ENCODE measurements at regions not wholly inside any gene's neighbourhood (a gene's known extent, or its start where the extent isn't known, plus 50 kb on each side); places are given as distances from the start of the nearest gene placed in this dataset.

DNA sequence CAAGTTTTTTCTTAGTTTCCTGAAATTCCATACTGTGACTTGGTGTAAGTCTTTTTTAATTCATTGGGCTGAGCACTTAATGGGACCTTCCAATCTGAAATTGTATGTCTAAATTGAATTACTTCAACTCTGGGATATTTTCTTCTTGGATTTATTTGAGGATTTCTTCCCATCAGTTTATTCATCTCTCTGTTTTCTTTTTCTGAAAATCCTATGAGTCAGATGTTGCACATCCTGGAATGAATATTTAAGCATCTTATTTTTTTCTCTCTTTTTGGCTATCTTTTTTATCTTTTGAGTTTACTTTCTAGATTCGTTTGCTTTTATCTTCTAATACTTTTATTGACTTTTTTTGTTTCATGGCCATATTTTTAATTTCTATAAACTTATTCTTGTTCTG lies 55.4 kb upstream of the ACYP2 start:
- Histone ChIP-seq H3K36me3 (replicated peaks; ENCODE audit: insufficient read depth, low read depth) (no peaks in the 10 kb centered on the region), H3K27ac (no peak overlapping the region), H3K79me2 (no peaks in the 10 kb centered on the region), H2AFZ (no peak overlapping the region), H3K9me3 (ENCODE audit: low read depth) (no peaks in the 10 kb centered on the region), H3K27me3 (no peaks in the 10 kb centered on the region), H3K9me2 (replicated peaks; ENCODE audit: insufficient read depth) (no peaks in the 10 kb centered on the region), H3K4me2 (no peak overlapping the region), H3K4me3 (no peak overlapping the region), H3K4me1 (ENCODE audit: insufficient read depth) (no peaks in the 10 kb centered on the region), H4K20me1 (ENCODE audit: insufficient read depth, poor library complexity, severe bottlenecking) (no peaks in the 10 kb centered on the region)
- no peak for DNase-seq (ENCODE audit: low spot score)
- TF ChIP-seq EZH2phosphoT487 (IDR thresholded peaks at IDR 0.05; ENCODE audit: low read depth, severe bottlenecking, unreplicated experiment), result no peak
- TF ChIP-seq, protein P1, sequence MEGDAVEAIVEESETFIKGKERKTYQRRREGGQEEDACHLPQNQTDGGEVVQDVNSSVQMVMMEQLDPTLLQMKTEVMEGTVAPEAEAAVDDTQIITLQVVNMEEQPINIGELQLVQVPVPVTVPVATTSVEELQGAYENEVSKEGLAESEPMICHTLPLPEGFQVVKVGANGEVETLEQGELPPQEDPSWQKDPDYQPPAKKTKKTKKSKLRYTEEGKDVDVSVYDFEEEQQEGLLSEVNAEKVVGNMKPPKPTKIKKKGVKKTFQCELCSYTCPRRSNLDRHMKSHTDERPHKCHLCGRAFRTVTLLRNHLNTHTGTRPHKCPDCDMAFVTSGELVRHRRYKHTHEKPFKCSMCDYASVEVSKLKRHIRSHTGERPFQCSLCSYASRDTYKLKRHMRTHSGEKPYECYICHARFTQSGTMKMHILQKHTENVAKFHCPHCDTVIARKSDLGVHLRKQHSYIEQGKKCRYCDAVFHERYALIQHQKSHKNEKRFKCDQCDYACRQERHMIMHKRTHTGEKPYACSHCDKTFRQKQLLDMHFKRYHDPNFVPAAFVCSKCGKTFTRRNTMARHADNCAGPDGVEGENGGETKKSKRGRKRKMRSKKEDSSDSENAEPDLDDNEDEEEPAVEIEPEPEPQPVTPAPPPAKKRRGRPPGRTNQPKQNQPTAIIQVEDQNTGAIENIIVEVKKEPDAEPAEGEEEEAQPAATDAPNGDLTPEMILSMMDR (IDR thresholded peaks at IDR 0.05; ENCODE audit: poor library complexity), result no peak
- TF ChIP-seq EZH2 (IDR thresholded peaks at IDR 0.05; ENCODE audit: borderline replicate concordance), result no peak
- 89% methylated on average over 1 of the region's 1 CpG for WGBS (ENCODE audit: low lambda C conversion rate, missing lambda C conversion rate)

- H2AFZ ChIP-seq, result no peak overlapping the region
Measured at GRCh38 chr2:54059504-54059903, 55.9 kb upstream of the ACYP2 start.

DNA sequence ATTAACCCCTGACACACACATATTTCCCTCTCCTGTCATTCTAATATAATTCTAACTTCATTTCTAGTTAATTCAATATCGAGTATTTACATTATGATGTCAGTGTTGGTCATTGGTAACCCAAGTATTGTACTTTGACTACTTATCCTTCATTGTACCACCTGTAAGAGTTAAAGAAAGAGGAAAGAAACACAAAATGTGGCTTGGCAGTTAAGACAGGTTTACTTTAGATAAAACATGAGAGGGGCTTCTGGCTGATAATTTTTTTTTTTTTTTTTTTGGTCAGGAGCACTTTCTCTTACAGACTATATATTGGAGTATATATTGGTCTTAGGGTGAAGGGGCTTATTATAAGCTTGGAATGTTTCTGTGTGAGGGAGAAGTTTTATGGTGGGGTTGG lies 57.0 kb upstream of the ACYP2 start:
- Histone ChIP-seq H4K20me1 (ENCODE audit: insufficient read depth, poor library complexity, severe bottlenecking) (no peaks in the 10 kb centered on the region), H3K4me1 (ENCODE audit: insufficient read depth) (no peaks in the 10 kb centered on the region), H3K27me3 (no peaks in the 10 kb centered on the region), H3K4me2 (no peak overlapping the region), H3K36me3 (replicated peaks; ENCODE audit: insufficient read depth, low read depth) (no peaks in the 10 kb centered on the region), H3K9me3 (ENCODE audit: low read depth) (no peaks in the 10 kb centered on the region), H3K27ac (no peak overlapping the region), H3K4me3 (no peak overlapping the region), H3K9me2 (replicated peaks; ENCODE audit: insufficient read depth) (no peaks in the 10 kb centered on the region), H2AFZ (no peak overlapping the region), H3K79me2 (no peaks in the 10 kb centered on the region)
- TF ChIP-seq EZH2phosphoT487 (IDR thresholded peaks at IDR 0.05; ENCODE audit: low read depth, severe bottlenecking, unreplicated experiment) (no peak), EZH2 (IDR thresholded peaks at IDR 0.05; ENCODE audit: borderline replicate concordance) (no peak)
- TF ChIP-seq, protein P1 (IDR thresholded peaks at IDR 0.05; ENCODE audit: poor library complexity), result no peak
- no peak for DNase-seq (ENCODE audit: low spot score)
- 97% methylated on average over 1 of the region's 1 CpG for WGBS (ENCODE audit: low lambda C conversion rate, missing lambda C conversion rate)

More at GRCh38 chr2:54059504-54059903, 55.9 kb upstream of the ACYP2 start:
- TF ChIP-seq EZH2phosphoT487 (IDR thresholded peaks at IDR 0.05; ENCODE audit: low read depth, severe bottlenecking, unreplicated experiment), result no peak
- TF ChIP-seq, protein P1 (IDR thresholded peaks at IDR 0.05; ENCODE audit: poor library complexity), result no peak
- no peak for TF ChIP-seq EZH2 (IDR thresholded peaks at IDR 0.05; ENCODE audit: borderline replicate concordance)
- Histone ChIP-seq H3K36me3 (replicated peaks; ENCODE audit: insufficient read depth, low read depth) (no peaks in the 10 kb centered on the region), H3K9me3 (ENCODE audit: low read depth) (no peaks in the 10 kb centered on the region), H3K9me2 (replicated peaks; ENCODE audit: insufficient read depth) (no peaks in the 10 kb centered on the region), H3K27ac (no peak overlapping the region), H3K4me1 (ENCODE audit: insufficient read depth) (no peaks in the 10 kb centered on the region), H3K4me3 (no peak overlapping the region), H3K4me2 (no peak overlapping the region), H4K20me1 (ENCODE audit: insufficient read depth, poor library complexity, severe bottlenecking) (no peaks in the 10 kb centered on the region), H3K27me3 (no peaks in the 10 kb centered on the region), H3K79me2 (no peaks in the 10 kb centered on the region)
- 100% methylated on average over 3 of the region's 3 CpGs for WGBS (ENCODE audit: low lambda C conversion rate, missing lambda C conversion rate)
- DNase-seq (ENCODE audit: low spot score), result no peak

DNA sequence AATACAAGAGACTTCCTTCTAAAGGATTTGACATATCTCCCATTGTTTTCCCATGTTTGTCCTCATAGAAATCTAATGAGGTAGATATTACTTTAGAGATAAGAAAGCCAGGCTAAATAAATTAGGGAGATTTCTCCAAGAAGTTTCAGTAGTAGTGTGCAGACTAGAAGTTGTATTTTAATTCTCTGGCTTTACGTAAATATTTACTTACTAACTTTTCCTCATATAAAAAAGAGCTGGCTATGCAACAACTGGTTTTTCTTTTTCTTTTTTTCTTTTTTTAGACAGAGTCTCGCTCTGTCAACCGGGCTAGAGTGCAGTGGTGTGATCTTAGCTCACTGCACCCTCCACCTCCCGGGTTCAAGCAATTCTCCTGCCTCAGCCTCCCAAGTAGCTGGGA lies 60.6 kb upstream of the ACYP2 start:
- Histone ChIP-seq H3K27ac (no peak overlapping the region), H3K4me3 (no peak overlapping the region), H3K4me1 (ENCODE audit: insufficient read depth) (no peaks in the 10 kb centered on the region), H3K4me2 (no peak overlapping the region), H3K79me2 (no peaks in the 10 kb centered on the region), H3K36me3 (replicated peaks; ENCODE audit: insufficient read depth, low read depth) (no peaks in the 10 kb centered on the region), H3K27me3 (no peaks in the 10 kb centered on the region), H3K9me3 (ENCODE audit: low read depth) (no peaks in the 10 kb centered on the region), H4K20me1 (ENCODE audit: insufficient read depth, poor library complexity, severe bottlenecking) (no peaks in the 10 kb centered on the region), H2AFZ (no peak overlapping the region), H3K9me2 (replicated peaks; ENCODE audit: insufficient read depth) (no peaks in the 10 kb centered on the region)
- WGBS (ENCODE audit: low lambda C conversion rate, missing lambda C conversion rate), result 85% methylated on average over 4 of the region's 4 CpGs
- no peak for TF ChIP-seq EZH2 (IDR thresholded peaks at IDR 0.05; ENCODE audit: borderline replicate concordance)
- TF ChIP-seq, protein P1 (IDR thresholded peaks at IDR 0.05; ENCODE audit: poor library complexity), result no peak
- TF ChIP-seq EZH2phosphoT487 (IDR thresholded peaks at IDR 0.05; ENCODE audit: low read depth, severe bottlenecking, unreplicated experiment), result no peak
- no peak for DNase-seq (ENCODE audit: low spot score)
